K562 (cell line): ENCODE measurements at regions not wholly inside any gene's neighbourhood (a gene's known extent, or its start where the extent isn't known, plus 50 kb on each side); places are given as distances from the start of the nearest gene placed in this dataset.
"Not testable (repeated sequence)": the region's sequence is repeated elsewhere in the genome, so short reads cannot be mapped to it uniquely, and the experiment has no call there.

Experiments
- ATAC-seq: fragments of 200-7000 bp; cut with Tn5 transposase; 3 replicates; pipeline ENCODE4 v1.9.1; 2020; ENCODE audit warnings: moderate library complexity
- BruUV-seq: library from RNA; stranded (reverse); fragments of 400-500 nt; replicated peaks from 2 replicates; lab custom pipeline; 2021; lab: Mats Ljungman, UMichigan
- CTCF ChIA-PET: fragments of 300-600 bp; formaldehyde crosslinking; extraction: SDS; loops from one replicate; lab custom pipeline; 2021; ENCODE audit warnings: low intra/inter-chr PET ratio; lab: Yijun Ruan, JAX
- POLR2A ChIA-PET: fragments of 300-600, 350-650 bp; sonication (Branson Sonifier 250); formaldehyde crosslinking; extraction: SDS; loops from one replicate; lab custom pipeline; 2021; ENCODE audit warnings: antibody characterized with exemption, inconsistent platforms; lab: Yijun Ruan, JAX
- DNase-seq, 4 experiments: peaks; one replicate each; pipeline versions ENCODE4 v3.0.0 to v3.0.0-alpha.2; 2011 to 2018; ENCODE audit warnings: low spot score in 3 of 4, mixed read lengths in 3 of 4; ENCODE audit errors: extremely low read depth in 1 of 4
- FAIRE-seq: peaks from 2 replicates; lab custom pipeline; 2011; peaks lifted over from hg19 to GRCh38; lab: Jason Lieb, UNC
- H2AFZ ChIP-seq: 2 replicates; pipeline ENCODE4 v1.6.0; 2011; ENCODE audit warnings: low read depth, low read length, control low read depth, inconsistent platforms
- H3K27ac ChIP-seq: fragments of 200-600 bp; 3 replicates; pipeline ENCODE4 v1.8.0; 2011; ENCODE audit warnings: low read depth, mild to moderate bottlenecking, control low read depth, inconsistent platforms, low read length, moderate library complexity, mixed read lengths; ENCODE audit errors: extremely low read depth
- H3K27me3 ChIP-seq, 2 experiments: fragments of 300-600 bp in 1 of 2; 2 replicates in 1 of 2; 3 replicates in 1 of 2; pipeline versions ENCODE4 v1.6.0 to v1.8.0; 2011; ENCODE audit warnings: inconsistent platforms in 2 of 2, low read length in 2 of 2, mild to moderate bottlenecking in 1 of 2, mixed read lengths in 1 of 2, moderate library complexity in 1 of 2; ENCODE audit not compliant: control insufficient read depth in 2 of 2, insufficient read depth in 2 of 2
- H3K36me3 ChIP-seq: fragments of 300-600 bp; 3 replicates; pipeline ENCODE4 v1.8.0; 2011; ENCODE audit warnings: mild to moderate bottlenecking, low read length, inconsistent platforms; ENCODE audit not compliant: control insufficient read depth, insufficient read depth
- H3K4me1 ChIP-seq, 2 experiments: fragments of 200-600 bp in 1 of 2; replicated peaks in 1 of 2; 2 replicates in 1 of 2; 3 replicates in 1 of 2; pipeline versions ENCODE4 v1.5.1 to v1.8.0; 2011; ENCODE audit warnings: inconsistent platforms in 2 of 2, low read length in 2 of 2, mild to moderate bottlenecking in 1 of 2, mixed read lengths in 1 of 2, moderate library complexity in 1 of 2; ENCODE audit not compliant: control insufficient read depth in 2 of 2, insufficient read depth in 2 of 2
- H3K4me2 ChIP-seq: 2 replicates; pipeline ENCODE4 v1.6.1; 2011; ENCODE audit warnings: low read length, control low read depth, inconsistent platforms, mixed read lengths; ENCODE audit not compliant: insufficient read depth
- H3K4me3 ChIP-seq: fragments of 200-600 bp; sonication (generic), shearing (Covaris generic); 2 replicates; pipeline ENCODE4 v1.5.1; 2016; ENCODE audit warnings: control low read depth, inconsistent platforms
- H3K79me2 ChIP-seq: fragments of 200-600 bp; 3 replicates; pipeline ENCODE4 v1.8.0; 2011; ENCODE audit warnings: low read length, inconsistent platforms; ENCODE audit not compliant: control insufficient read depth, insufficient read depth
- H3K9ac ChIP-seq, 2 experiments: 2 replicates each; pipeline versions ENCODE4 v1.6.0 to v1.6.1; 2011; ENCODE audit warnings: low read depth in 2 of 2, low read length in 2 of 2, control low read depth in 1 of 2, inconsistent platforms in 1 of 2, mild to moderate bottlenecking in 1 of 2, mixed read lengths in 1 of 2; ENCODE audit not compliant: insufficient read depth in 1 of 2
- H3K9me1 ChIP-seq: one replicate; pipeline ENCODE4 v1.6.0; 2011; ENCODE audit warnings: inconsistent platforms, mild to moderate bottlenecking, low read length, moderate library complexity; ENCODE audit not compliant: control insufficient read depth, insufficient read depth
- H3K9me3 ChIP-seq: replicated peaks from 2 replicates; pipeline ENCODE4 v1.5.1; 2011; ENCODE audit warnings: low read depth, low read length, inconsistent platforms; ENCODE audit not compliant: control insufficient read depth, insufficient read depth
- H4K20me1 ChIP-seq: replicated peaks from 2 replicates; pipeline ENCODE4 v1.6.1; 2011; ENCODE audit warnings: low read length, inconsistent platforms, mixed read lengths; ENCODE audit not compliant: control insufficient read depth, insufficient read depth
- ARID1B ChIP-seq: fragments of 450-650 bp; IDR thresholded peaks from 2 replicates; pipeline ENCODE4 v1.6.1; 2016; ENCODE audit warnings: antibody characterized with exemption, mild to moderate bottlenecking, inconsistent platforms
- ATF3 ChIP-seq, 2 experiments: fragments of 450-650 bp in 1 of 2; sonication (generic) in 1 of 2; formaldehyde crosslinking in 1 of 2; IDR thresholded peaks in 1 of 2; conservative IDR thresholded peaks in 1 of 2; 2 replicates each; pipeline versions ENCODE4 v1.6.1 to v1.8.1; 2016 to 2023; ENCODE audit warnings: mild to moderate bottlenecking in 2 of 2, moderate library complexity in 2 of 2, inconsistent platforms in 1 of 2, missing genetic modification reagents in 1 of 2
- BHLHE40 ChIP-seq: IDR thresholded peaks from 2 replicates; pipeline ENCODE4 v1.6.1; 2011; ENCODE audit warnings: low read length, improper control_type of control experiment
- EGR1 ChIP-seq: fragments of 450-650 bp; conservative IDR thresholded peaks from 2 replicates; pipeline ENCODE4 v1.6.1; 2017; ENCODE audit warnings: mild to moderate bottlenecking
- FOSL1 ChIP-seq: fragments of 200-800 bp; sonication (Bioruptor generic); conservative IDR thresholded peaks from 2 replicates; pipeline ENCODE4 v1.6.1; 2016; ENCODE audit warnings: missing genetic modification characterization, missing compliant biosample characterization
- FOXP1 ChIP-seq: sonication (generic); formaldehyde crosslinking; IDR thresholded peaks from 2 replicates; pipeline ENCODE4 v1.8.0; 2022; ENCODE audit warnings: mild to moderate bottlenecking, missing genetic modification reagents
- L3MBTL2 ChIP-seq: fragments of 450-650 bp; IDR thresholded peaks from 2 replicates; pipeline ENCODE4 v1.6.1; 2016; ENCODE audit warnings: mild to moderate bottlenecking, moderate library complexity
- WGBS: fragments of 100-300 bp; shearing (Covaris generic); methylation state at CpG from one replicate; pipeline ENCODE4 v1.1.6; 2016; ENCODE audit warnings: low coverage, mixed read lengths; ENCODE audit not compliant: insufficient coverage; ENCODE audit errors: missing lambda C conversion rate; 5-methylcytosine and 5-hydroxymethylcytosine counted together
- in situ Hi-C: fragments of 300-500 bp; cut with MboI; formaldehyde crosslinking; loops from 4 replicates; pipeline ENCODE4 v1.15.0; 2018; ENCODE audit warnings: inconsistent platforms, mixed read lengths
- intact Hi-C: fragments of 100-400 bp; cut with micrococcal nuclease; formaldehyde crosslinking; loops from 2 replicates; pipeline ENCODE4 v1.14.2; 2022

GRCh38 chr3:75444634-75445033 lies 219.5 kb upstream of the FRG2C start:
- H3K4me3 ChIP-seq, FAIRE-seq, BruUV-seq, intact Hi-C loops, H3K9me1 ChIP-seq, ATAC-seq, in situ Hi-C loops, CTCF ChIA-PET, DNase-seq, H3K9ac ChIP-seq, H2AFZ ChIP-seq, H3K79me2 ChIP-seq, H3K27ac ChIP-seq, H3K36me3 ChIP-seq, H3K9me3 ChIP-seq, H4K20me1 ChIP-seq, H3K4me1 ChIP-seq, H3K4me2 ChIP-seq, H3K27me3 ChIP-seq: not testable (repeated sequence)
- POLR2A ChIA-PET = interaction anchor here (0.9 kb wide), 1 partner anchor 9 kb away, joined by 3 read pairs; no protein-coding TSS in a partner anchor
- WGBS = 73% methylated on average over 11 of the region's 19 CpGs

GRCh38 chr3:75445234-75445633 lies 218.9 kb upstream of the FRG2C start:
- H3K9me3 ChIP-seq; ATAC-seq; H3K4me2 ChIP-seq; H3K79me2 ChIP-seq; H2AFZ ChIP-seq; H3K27ac ChIP-seq; in situ Hi-C loops; H3K9ac ChIP-seq; H3K36me3 ChIP-seq; H3K9me1 ChIP-seq; intact Hi-C loops; H3K4me3 ChIP-seq; BruUV-seq; POLR2A ChIA-PET; H4K20me1 ChIP-seq; CTCF ChIA-PET; H3K27me3 ChIP-seq; H3K4me1 ChIP-seq; TF ChIP-seq ATF3 (CRISPR knock-in tag; conservative IDR thresholded peaks at IDR 0.05): not testable (repeated sequence)
- FAIRE-seq (peak; percentile 11), DNase-seq (peak in 1 of 4 experiments; percentile 34)
- 10% methylated on average over 6 of the region's 6 CpGs for WGBS
- TF ChIP-seq ATF3 (IDR thresholded peaks at IDR 0.05) = peak; percentile 71
- peak; percentile 31; the same call in 1 of the 2 replicates for TF ChIP-seq L3MBTL2
- TF ChIP-seq FOSL1 (tag) = peak; percentile 85
- peak; percentile 53 for TF ChIP-seq EGR1
- TF ChIP-seq FOXP1 = peak; percentile 25; the same call in 1 of the 2 replicates
- peak; percentile 46; the same call in 1 of the 2 replicates for TF ChIP-seq ARID1B
- peak; percentile 85 for TF ChIP-seq BHLHE40
